ENCODE measurements at regions not wholly inside any gene's neighbourhood (a gene's known extent, or its start where the extent isn't known, plus 50 kb on each side); places are given as distances from the start of the nearest gene placed in this dataset.

GRCh38 chr5:7321724-7322123 is 74.2 kb upstream of the ADCY2 start:
- Histone ChIP-seq H3K27ac (no peak overlapping the region), H3K4me1 (no peaks in the 10 kb centered on the region), H3K36me3 (no peaks in the 10 kb centered on the region), H3K9me3 (no peaks in the 10 kb centered on the region), H3K4me3 (replicated peaks in 1 of 3) (no peak overlapping the region), H3K27me3 (no peaks in the 10 kb centered on the region)
- DNase-seq, result no peak
- TF ChIP-seq POLR2A (IDR thresholded peaks at IDR 0.05) (no peak), CTCF (IDR thresholded peaks at IDR 0.05) (no peak)
- intact Hi-C loops (cut with DNase I), result no loop called here
- 51 to 73% methylated on average over 2 of the region's 2 CpGs for WGBS, 2 donors

GRCh38 chr5:7324919-7325318 is 71.0 kb upstream of the ADCY2 start:
- WGBS, 2 donors, result 90 to 91% methylated on average over 4 of the region's 4 CpGs
- intact Hi-C loops (cut with DNase I), result no loop called here
- no peaks in the 10 kb centered on the region for H3K9me3 ChIP-seq
- no peak overlapping the region for H3K4me3 ChIP-seq (replicated peaks in 1 of 3)
- no peak overlapping the region for H3K27ac ChIP-seq
- H3K27me3 ChIP-seq, result no peaks in the 10 kb centered on the region
- H3K36me3 ChIP-seq, result no peaks in the 10 kb centered on the region
- no peak for TF ChIP-seq POLR2A (IDR thresholded peaks at IDR 0.05)
- no peak for TF ChIP-seq CTCF (IDR thresholded peaks at IDR 0.05)
- H3K4me1 ChIP-seq, result no peaks in the 10 kb centered on the region
- DNase-seq, result no peak

- DNase-seq, result no peak
- Histone ChIP-seq H3K27me3 (no peaks in the 10 kb centered on the region), H3K36me3 (no peaks in the 10 kb centered on the region), H3K4me3 (replicated peaks in 1 of 3) (no peak overlapping the region), H3K9me3 (no peaks in the 10 kb centered on the region), H3K4me1 (no peaks in the 10 kb centered on the region), H3K27ac (no peak overlapping the region)
- TF ChIP-seq POLR2A (IDR thresholded peaks at IDR 0.05) (no peak), CTCF (IDR thresholded peaks at IDR 0.05) (no peak)
- intact Hi-C loops (cut with DNase I), result no loop called here
- 63 to 72% methylated on average over 8 of the region's 8 CpGs for WGBS, 2 donors
Measured at GRCh38 chr5:7325975-7326913, 69.7 kb upstream of the ADCY2 start.

- Histone ChIP-seq H3K36me3 (no peaks in the 10 kb centered on the region), H3K9me3 (no peaks in the 10 kb centered on the region), H3K4me1 (no peaks in the 10 kb centered on the region), H3K27me3 (no peaks in the 10 kb centered on the region), H3K4me3 (replicated peaks in 1 of 3) (no peak overlapping the region), H3K27ac (no peak overlapping the region)
- DNase-seq, result no peak
- TF ChIP-seq CTCF (IDR thresholded peaks at IDR 0.05) (no peak), POLR2A (IDR thresholded peaks at IDR 0.05) (no peak)
- WGBS, 2 donors, result 66 to 72% methylated on average over 4 of the region's 4 CpGs
- intact Hi-C loops (cut with DNase I), result no loop called here
Measured at GRCh38 chr5:7329141-7329540, 66.8 kb upstream of the ADCY2 start.

- Histone ChIP-seq H3K9me3 (no peaks in the 10 kb centered on the region), H3K4me1 (no peaks in the 10 kb centered on the region), H3K27ac (no peak overlapping the region), H3K4me3 (replicated peaks in 1 of 3) (no peak overlapping the region), H3K27me3 (no peaks in the 10 kb centered on the region), H3K36me3 (no peaks in the 10 kb centered on the region)
- 63 to 74% methylated on average over 3 of the region's 3 CpGs for WGBS, 2 donors
- intact Hi-C loops (cut with DNase I), result no loop called here
- TF ChIP-seq POLR2A (IDR thresholded peaks at IDR 0.05) (no peak), CTCF (IDR thresholded peaks at IDR 0.05) (no peak)
- no peak for DNase-seq
Measured at GRCh38 chr5:7329712-7330111, 66.2 kb upstream of the ADCY2 start.
